CD14-positive monocyte (primary cell): ENCODE measurements at regions not wholly inside any gene's neighbourhood (a gene's known extent, or its start where the extent isn't known, plus 50 kb on each side); places are given as distances from the start of the nearest gene placed in this dataset.

Experiments used
- DNase-seq, 3 donors: peaks; one replicate each; pipeline ENCODE4 v3.0.0-alpha.2; 2011 to 2022
- H2AFZ ChIP-seq: 2 replicates; pipeline ENCODE4 v1.6.0; 2012; ENCODE audit warnings: mild to moderate bottlenecking, low read depth, low read length, inconsistent platforms; ENCODE audit not compliant: insufficient read depth, poor library complexity, severe bottlenecking
- H3K27ac ChIP-seq, 2 donors: 1 replicate in 1 of 2; 2 replicates in 1 of 2; pipeline ENCODE4 v1.5.1; 2012 to 2013; ENCODE audit warnings: low read length in 2 of 2, control low read depth in 1 of 2, inconsistent platforms in 1 of 2, low read depth in 1 of 2, mild to moderate bottlenecking in 1 of 2
- H3K27me3 ChIP-seq, 2 donors: one replicate each; pipeline versions ENCODE4 v1.6.0 to v1.6.1; 2011 to 2013; ENCODE audit warnings: low read length in 2 of 2; ENCODE audit not compliant: control insufficient read depth in 2 of 2, insufficient read depth in 2 of 2
- H3K36me3 ChIP-seq, 2 donors: replicated peaks in 1 of 2; 1 replicate in 1 of 2; 2 replicates in 1 of 2; pipeline versions ENCODE4 v1.5.1 to v1.6.1; 2012 to 2013; ENCODE audit warnings: low read length in 2 of 2, control low read depth in 1 of 2, inconsistent platforms in 1 of 2, mild to moderate bottlenecking in 1 of 2; ENCODE audit not compliant: insufficient read depth in 2 of 2, control insufficient read depth in 1 of 2
- H3K4me1 ChIP-seq, 2 donors: 1 replicate in 1 of 2; 2 replicates in 1 of 2; pipeline versions ENCODE4 v1.5.1 to v1.6.1; 2012 to 2013; ENCODE audit warnings: low read length in 2 of 2, control low read depth in 1 of 2, inconsistent platforms in 1 of 2, mild to moderate bottlenecking in 1 of 2, moderate library complexity in 1 of 2; ENCODE audit not compliant: insufficient read depth in 2 of 2, control insufficient read depth in 1 of 2
- H3K4me2 ChIP-seq: replicated peaks from 2 replicates; pipeline ENCODE3; 2012; ENCODE audit warnings: low read length, moderate library complexity, mild to moderate bottlenecking; ENCODE audit not compliant: poor library complexity, severe bottlenecking; ENCODE audit errors: extremely low read depth
- H3K4me3 ChIP-seq, 3 experiments: fragments of 200-600 bp in 1 of 3; sonication (generic) in 1 of 3; replicated peaks in 1 of 3; 1 replicate in 2 of 3; 2 replicates in 1 of 3; pipeline ENCODE4 v1.5.1; 2011 to 2013; ENCODE audit warnings: low read length in 3 of 3, mild to moderate bottlenecking in 3 of 3, control low read depth in 2 of 3, low read depth in 2 of 3, inconsistent platforms in 1 of 3, moderate library complexity in 1 of 3
- H3K79me2 ChIP-seq: 2 replicates; pipeline ENCODE4 v1.6.0; 2012; ENCODE audit warnings: mild to moderate bottlenecking, control low read depth, inconsistent platforms, low read length, moderate library complexity; ENCODE audit not compliant: insufficient read depth
- H3K9ac ChIP-seq: 2 replicates; pipeline ENCODE4 v1.6.0; 2017; ENCODE audit warnings: low read length, mild to moderate bottlenecking; ENCODE audit not compliant: insufficient read depth, poor library complexity, severe bottlenecking
- H3K9me3 ChIP-seq, 2 donors: replicated peaks in 1 of 2; 1 replicate in 1 of 2; 2 replicates in 1 of 2; pipeline versions ENCODE4 v1.5.1 to v1.6.1; 2012 to 2013; ENCODE audit warnings: low read length in 2 of 2, control low read depth in 1 of 2; ENCODE audit not compliant: control insufficient read depth in 1 of 2, insufficient read depth in 1 of 2
- H4K20me1 ChIP-seq: 2 replicates; pipeline ENCODE4 v1.6.0; 2012; ENCODE audit warnings: mild to moderate bottlenecking, low read length, control low read depth, moderate library complexity; ENCODE audit not compliant: insufficient read depth
- H3K27ac Mint-ChIP-seq, 7 donors: one replicate each; pipeline ENCODE4 v1.8.0; 2020; ENCODE audit warnings: mild to moderate bottlenecking in 7 of 7, mixed read lengths in 7 of 7, moderate library complexity in 6 of 7, inconsistent platforms in 2 of 7
- H3K27me3 Mint-ChIP-seq, 3 donors: one replicate each; pipeline ENCODE4 v1.8.0; 2021 to 2022; ENCODE audit warnings: low read depth in 3 of 3, mild to moderate bottlenecking in 3 of 3, mixed read lengths in 3 of 3, moderate library complexity in 3 of 3, inconsistent platforms in 1 of 3
- H3K36me3 Mint-ChIP-seq, 2 donors: one replicate each; pipeline ENCODE4 v1.8.0; 2020; ENCODE audit warnings: mixed read lengths in 2 of 2, inconsistent platforms in 1 of 2, mild to moderate bottlenecking in 1 of 2
- H3K4me1 Mint-ChIP-seq: one replicate; pipeline ENCODE4 v1.8.0; 2020; ENCODE audit warnings: mild to moderate bottlenecking, mixed read lengths
- H3K4me3 Mint-ChIP-seq, 2 donors: one replicate each; pipeline ENCODE4 v1.8.0; 2020; ENCODE audit warnings: mild to moderate bottlenecking in 2 of 2, mixed read lengths in 2 of 2, moderate library complexity in 1 of 2
- H3K9me3 Mint-ChIP-seq, 7 donors: one replicate each; pipeline ENCODE4 v1.8.0; 2020 to 2022; ENCODE audit warnings: mixed read lengths in 7 of 7, mild to moderate bottlenecking in 6 of 7, moderate library complexity in 6 of 7, inconsistent platforms in 2 of 7
- WGBS: methylation state at CpG from one replicate; pipeline ENCODE4 v1.1.5; 2013; ENCODE audit warnings: missing lambda C conversion rate; ENCODE audit not compliant: insufficient coverage; 5-methylcytosine and 5-hydroxymethylcytosine counted together
- intact Hi-C, 2 donors: fragments of 100-400 bp; cut with micrococcal nuclease; formaldehyde crosslinking; loops; one replicate each; pipeline versions ENCODE4 v1.15.0 to v1.15.1; 2023
- TF ChIP-seq, protein P1 (sequence below): fragments of 200-600 bp; IDR thresholded peaks from one replicate; pipeline ENCODE4 v1.8.0; 2022; ENCODE audit warnings: antibody characterized with exemption, mild to moderate bottlenecking

GRCh38 chr6:88473589-88473988 is 307.4 kb upstream of the CNR1 start:
- H3K36me3 ChIP-seq = no peaks in the 10 kb centered on the region
- intact Hi-C loops = no loop called here
- H3K27me3 ChIP-seq = no peaks in the 10 kb centered on the region
- Mint-ChIP-seq H3K36me3 (no peaks in the 10 kb centered on the region), H3K27me3 (peaks cover under 1 to 3% (median 2%) of the 10 kb centered on the region in 3 donors), H3K4me1 (no peaks in the 10 kb centered on the region), H3K27ac (no peak overlapping the region), H3K4me3 (no peak overlapping the region), H3K9me3 (peaks cover 2 to 15% (median 9%) of the 10 kb centered on the region in 7 donors)
- WGBS = 74% methylated on average over 2 of the region's 2 CpGs
- no peak for DNase-seq
- no peak overlapping the region for H3K9ac ChIP-seq
- H3K9me3 ChIP-seq = peaks cover 0 to 2% of the 10 kb centered on the region in 2 donors
- H3K27ac ChIP-seq = no peak overlapping the region
- H3K79me2 ChIP-seq = no peaks in the 10 kb centered on the region
- TF ChIP-seq, protein P1, sequence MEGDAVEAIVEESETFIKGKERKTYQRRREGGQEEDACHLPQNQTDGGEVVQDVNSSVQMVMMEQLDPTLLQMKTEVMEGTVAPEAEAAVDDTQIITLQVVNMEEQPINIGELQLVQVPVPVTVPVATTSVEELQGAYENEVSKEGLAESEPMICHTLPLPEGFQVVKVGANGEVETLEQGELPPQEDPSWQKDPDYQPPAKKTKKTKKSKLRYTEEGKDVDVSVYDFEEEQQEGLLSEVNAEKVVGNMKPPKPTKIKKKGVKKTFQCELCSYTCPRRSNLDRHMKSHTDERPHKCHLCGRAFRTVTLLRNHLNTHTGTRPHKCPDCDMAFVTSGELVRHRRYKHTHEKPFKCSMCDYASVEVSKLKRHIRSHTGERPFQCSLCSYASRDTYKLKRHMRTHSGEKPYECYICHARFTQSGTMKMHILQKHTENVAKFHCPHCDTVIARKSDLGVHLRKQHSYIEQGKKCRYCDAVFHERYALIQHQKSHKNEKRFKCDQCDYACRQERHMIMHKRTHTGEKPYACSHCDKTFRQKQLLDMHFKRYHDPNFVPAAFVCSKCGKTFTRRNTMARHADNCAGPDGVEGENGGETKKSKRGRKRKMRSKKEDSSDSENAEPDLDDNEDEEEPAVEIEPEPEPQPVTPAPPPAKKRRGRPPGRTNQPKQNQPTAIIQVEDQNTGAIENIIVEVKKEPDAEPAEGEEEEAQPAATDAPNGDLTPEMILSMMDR = no peak
- H2AFZ ChIP-seq = no peak overlapping the region
- no peaks in the 10 kb centered on the region for H4K20me1 ChIP-seq
- H3K4me2 ChIP-seq = no peak overlapping the region
- no peaks in the 10 kb centered on the region for H3K4me1 ChIP-seq
- H3K4me3 ChIP-seq = no peak overlapping the region

DNA sequence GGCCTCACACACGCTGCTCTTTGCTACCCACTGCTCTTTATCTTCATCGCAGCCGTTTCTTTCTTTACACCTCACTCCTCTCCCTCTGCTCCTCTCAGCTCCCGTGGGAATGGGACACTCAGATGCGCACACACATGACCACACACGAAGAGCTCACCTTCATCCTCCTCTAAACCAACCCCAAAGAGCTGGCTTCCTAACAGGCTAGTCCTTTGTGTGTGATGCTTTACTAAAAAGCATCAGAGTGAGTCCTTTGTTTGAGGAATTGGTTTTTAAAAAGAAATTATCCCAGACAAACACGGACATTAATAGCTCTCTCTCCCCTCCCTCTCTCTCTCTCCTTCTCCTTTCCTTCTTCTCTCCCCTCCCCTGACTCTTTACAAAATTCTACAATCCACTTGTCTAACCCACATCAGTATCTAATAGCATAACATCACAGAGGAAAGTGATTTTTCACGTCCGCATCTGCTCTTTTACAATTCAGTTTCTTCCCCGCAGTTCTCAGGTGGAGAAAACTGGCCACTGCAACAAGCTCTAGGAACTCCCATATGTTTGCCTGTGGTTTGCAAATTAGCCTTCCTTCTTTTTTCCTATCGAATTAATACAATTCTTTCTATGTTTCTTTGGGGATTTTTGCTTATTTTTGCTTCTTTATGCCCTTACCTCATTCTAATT is 306.8 kb upstream of the CNR1 start:
- Histone ChIP-seq H4K20me1 (no peaks in the 10 kb centered on the region), H2AFZ (no peak overlapping the region), H3K27ac (no peak overlapping the region), H3K4me3 (no peak overlapping the region), H3K36me3 (no peaks in the 10 kb centered on the region), H3K27me3 (no peaks in the 10 kb centered on the region), H3K9me3 (no peaks in the 10 kb centered on the region), H3K4me2 (no peak overlapping the region), H3K79me2 (no peaks in the 10 kb centered on the region), H3K9ac (no peak overlapping the region), H3K4me1 (no peaks in the 10 kb centered on the region)
- H3K4me3 Mint-ChIP-seq = no peak overlapping the region
- intact Hi-C loops = no loop called here
- WGBS = 71% methylated on average over 6 of the region's 11 CpGs
- no peak for DNase-seq
- peaks cover 2 to 17% (median 9%) of the 10 kb centered on the region in 7 donors for H3K9me3 Mint-ChIP-seq
- no peaks in the 10 kb centered on the region for H3K36me3 Mint-ChIP-seq
- TF ChIP-seq, protein P1 = no peak
- H3K27me3 Mint-ChIP-seq = peaks cover 0 to 3% (median 0%) of the 10 kb centered on the region in 3 donors
- H3K4me1 Mint-ChIP-seq = no peaks in the 10 kb centered on the region
- H3K27ac Mint-ChIP-seq = peak overlapping the region in 1 of 7 donors; percentile 18
